ENCODE measurements at regions not wholly inside any gene's neighbourhood (a gene's known extent, or its start where the extent isn't known, plus 50 kb on each side); places are given as distances from the start of the nearest gene placed in this dataset.

DNA sequence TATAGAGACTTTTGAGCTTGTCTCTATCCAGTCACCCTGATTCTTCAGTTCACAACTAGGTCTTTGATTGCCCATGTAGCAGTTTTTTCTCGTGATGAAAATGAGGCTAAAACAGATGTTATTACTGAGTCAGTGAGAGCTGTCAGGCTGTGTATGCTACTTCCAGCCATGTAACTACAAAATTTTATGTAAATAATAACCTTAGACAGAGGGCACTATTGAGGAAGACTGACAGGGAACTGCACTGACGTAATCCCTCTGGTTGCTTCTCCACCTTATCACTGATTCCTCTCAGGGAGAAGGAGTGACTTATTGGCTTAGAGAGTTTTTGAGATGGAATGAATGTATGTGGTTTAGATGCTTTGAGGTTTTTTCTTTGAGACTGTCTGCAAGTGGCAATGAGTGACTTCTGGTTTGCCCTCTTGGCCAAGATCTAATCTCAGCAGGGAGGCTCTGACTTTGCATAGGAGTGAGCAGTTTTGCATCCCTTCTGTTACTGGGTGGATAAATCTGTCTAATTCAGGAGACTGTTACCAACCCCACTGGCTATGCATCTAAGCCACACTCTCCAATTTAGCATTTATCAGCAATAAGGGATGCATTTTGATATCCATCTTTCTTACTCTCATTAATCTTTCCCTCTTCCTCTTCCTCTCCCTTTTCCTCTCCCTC is 555.2 kb upstream of the FANCL start:
- no peaks in the 10 kb centered on the region for H3K9me3 ChIP-seq

DNA sequence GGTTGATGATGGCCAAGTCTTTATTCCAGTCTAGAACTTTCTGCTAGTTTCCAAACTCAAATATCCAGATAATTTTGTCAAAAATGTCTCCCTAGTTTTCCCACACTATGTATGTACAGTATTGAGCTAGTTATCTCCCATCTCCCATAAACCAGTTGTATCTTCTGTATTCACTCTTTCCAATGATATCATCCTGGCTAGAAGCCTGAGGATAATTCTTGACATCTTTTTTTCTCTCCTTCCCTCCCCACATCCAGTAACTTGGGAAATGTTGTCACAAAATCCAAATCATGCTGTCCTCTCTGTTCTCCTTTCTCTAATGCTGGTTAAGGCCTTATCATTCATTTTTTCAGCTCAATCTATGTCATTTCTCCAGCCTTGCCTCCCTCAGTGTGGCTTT is 553.8 kb upstream of the FANCL start:
- in situ Hi-C loops (cut with MboI; ENCODE audit: low pct_ligation_motif_present in 1 of 4, low pct_unique_long_range_greater_than_20kb in 1 of 4, low sequenced_read_pairs in 3 of 4) (no loop called here), intact Hi-C loops (cut with DNase I; ENCODE audit: low total_unique reads) (loop anchor here (10.0 kb wide), 1 partner anchor 1850 kb away; no protein-coding TSS in a partner anchor)
- H3K27ac ChIP-seq: no peak overlapping the region
- H3K4me1 ChIP-seq: no peaks in the 10 kb centered on the region
- H3K36me3 ChIP-seq: no peaks in the 10 kb centered on the region
- no peak overlapping the region for H3K4me3 ChIP-seq
- no peak for DNase-seq
- no peaks in the 10 kb centered on the region for H3K9me3 ChIP-seq
- TF ChIP-seq, protein P1, sequence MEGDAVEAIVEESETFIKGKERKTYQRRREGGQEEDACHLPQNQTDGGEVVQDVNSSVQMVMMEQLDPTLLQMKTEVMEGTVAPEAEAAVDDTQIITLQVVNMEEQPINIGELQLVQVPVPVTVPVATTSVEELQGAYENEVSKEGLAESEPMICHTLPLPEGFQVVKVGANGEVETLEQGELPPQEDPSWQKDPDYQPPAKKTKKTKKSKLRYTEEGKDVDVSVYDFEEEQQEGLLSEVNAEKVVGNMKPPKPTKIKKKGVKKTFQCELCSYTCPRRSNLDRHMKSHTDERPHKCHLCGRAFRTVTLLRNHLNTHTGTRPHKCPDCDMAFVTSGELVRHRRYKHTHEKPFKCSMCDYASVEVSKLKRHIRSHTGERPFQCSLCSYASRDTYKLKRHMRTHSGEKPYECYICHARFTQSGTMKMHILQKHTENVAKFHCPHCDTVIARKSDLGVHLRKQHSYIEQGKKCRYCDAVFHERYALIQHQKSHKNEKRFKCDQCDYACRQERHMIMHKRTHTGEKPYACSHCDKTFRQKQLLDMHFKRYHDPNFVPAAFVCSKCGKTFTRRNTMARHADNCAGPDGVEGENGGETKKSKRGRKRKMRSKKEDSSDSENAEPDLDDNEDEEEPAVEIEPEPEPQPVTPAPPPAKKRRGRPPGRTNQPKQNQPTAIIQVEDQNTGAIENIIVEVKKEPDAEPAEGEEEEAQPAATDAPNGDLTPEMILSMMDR (IDR thresholded peaks at IDR 0.05): no peak
- TF ChIP-seq EP300 (IDR thresholded peaks at IDR 0.05; ENCODE audit: low read depth) (no peak), POLR2AphosphoS5 (IDR thresholded peaks at IDR 0.05) (no peak), POLR2A (IDR thresholded peaks at IDR 0.05) (no peak)
- no peaks in the 10 kb centered on the region for H3K27me3 ChIP-seq

More for the DNA sequence above, 555.2 kb upstream of the FANCL start:
- intact Hi-C loops (cut with DNase I; ENCODE audit: low total_unique reads): loop anchor here (10.0 kb wide), 1 partner anchor 1848 kb away; no protein-coding TSS in a partner anchor
- in situ Hi-C loops (cut with MboI; ENCODE audit: low pct_ligation_motif_present in 1 of 4, low pct_unique_long_range_greater_than_20kb in 1 of 4, low sequenced_read_pairs in 3 of 4): no loop called here
- no peak for DNase-seq
- TF ChIP-seq, protein P1 (IDR thresholded peaks at IDR 0.05): no peak
- TF ChIP-seq POLR2AphosphoS5 (IDR thresholded peaks at IDR 0.05): no peak
- no peak for TF ChIP-seq POLR2A (IDR thresholded peaks at IDR 0.05)
- no peak for TF ChIP-seq EP300 (IDR thresholded peaks at IDR 0.05; ENCODE audit: low read depth)
- H3K36me3 ChIP-seq: no peaks in the 10 kb centered on the region
- H3K4me1 ChIP-seq: no peaks in the 10 kb centered on the region
- no peak overlapping the region for H3K27ac ChIP-seq
- H3K27me3 ChIP-seq: no peaks in the 10 kb centered on the region
- no peak overlapping the region for H3K4me3 ChIP-seq
- 33 to 35% methylated on average over 2 of the region's 2 CpGs for WGBS, 2 donors (ENCODE audit: low coverage in 1 of 2)

DNA sequence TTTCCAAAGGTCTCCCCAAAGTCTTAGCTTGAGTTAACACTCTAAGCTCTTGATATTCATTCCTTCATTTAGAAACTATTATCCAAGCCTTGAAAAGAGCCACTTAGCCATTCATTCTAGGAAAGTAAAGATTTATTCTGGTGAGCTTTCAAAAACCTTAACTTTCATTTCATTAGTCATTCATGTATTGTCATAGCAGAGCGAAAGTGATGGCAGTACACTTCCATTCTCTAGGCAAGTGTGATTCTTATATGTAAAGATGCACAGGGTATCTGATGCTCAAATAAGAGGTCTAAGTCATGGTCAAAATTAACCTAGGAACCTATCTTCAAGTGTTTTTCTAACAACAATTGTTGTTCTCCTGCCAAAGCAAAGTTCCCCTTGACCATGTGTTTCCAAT is 553.0 kb upstream of the FANCL start:
- WGBS, 2 donors (ENCODE audit: low coverage in 1 of 2): 91 to 100% methylated on average over 1 of the region's 1 CpG
- Histone ChIP-seq H3K4me3 (no peak overlapping the region), H3K36me3 (no peaks in the 10 kb centered on the region), H3K27me3 (no peaks in the 10 kb centered on the region), H3K4me1 (no peaks in the 10 kb centered on the region), H3K9me3 (no peaks in the 10 kb centered on the region), H3K27ac (no peak overlapping the region)
- TF ChIP-seq EP300 (IDR thresholded peaks at IDR 0.05; ENCODE audit: low read depth) (no peak), POLR2AphosphoS5 (IDR thresholded peaks at IDR 0.05) (no peak), POLR2A (IDR thresholded peaks at IDR 0.05) (no peak)
- TF ChIP-seq, protein P1 (IDR thresholded peaks at IDR 0.05): no peak
- intact Hi-C loops (cut with DNase I; ENCODE audit: low total_unique reads) (loop anchor here (10.0 kb wide), 1 partner anchor 1851 kb away; no protein-coding TSS in a partner anchor), in situ Hi-C loops (cut with MboI; ENCODE audit: low pct_ligation_motif_present in 1 of 4, low pct_unique_long_range_greater_than_20kb in 1 of 4, low sequenced_read_pairs in 3 of 4) (no loop called here)
- no peak for DNase-seq

DNA sequence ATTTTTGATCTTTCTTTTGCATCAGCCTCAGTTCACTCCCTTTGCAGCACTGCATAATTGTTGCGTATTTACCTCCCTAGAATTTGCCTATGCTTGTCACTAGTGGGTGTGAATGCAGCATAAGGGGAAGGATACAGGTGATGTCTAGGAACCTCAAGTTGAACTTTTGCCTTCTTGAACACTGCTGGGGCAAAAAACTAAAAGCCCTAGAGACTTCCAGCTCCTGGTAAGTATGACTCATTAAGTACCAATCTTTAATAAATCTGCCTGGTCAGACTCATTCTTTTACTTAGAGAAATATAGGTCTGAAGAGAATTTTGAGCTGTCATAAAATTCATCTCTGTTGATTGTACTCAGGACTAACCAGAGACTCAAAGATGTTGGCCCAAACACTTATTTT is 547.3 kb upstream of the FANCL start:
- in situ Hi-C loops (cut with MboI; ENCODE audit: low pct_ligation_motif_present in 1 of 4, low pct_unique_long_range_greater_than_20kb in 1 of 4, low sequenced_read_pairs in 3 of 4): no loop called here
- WGBS, 2 donors (ENCODE audit: low coverage in 1 of 2): 73 to 100% methylated on average over 1 of the region's 1 CpG
- intact Hi-C loops (cut with DNase I; ENCODE audit: low total_unique reads): no loop called here
- no peaks in the 10 kb centered on the region for H3K27me3 ChIP-seq
- H3K27ac ChIP-seq: no peak overlapping the region
- H3K9me3 ChIP-seq: no peaks in the 10 kb centered on the region
- H3K36me3 ChIP-seq: no peaks in the 10 kb centered on the region
- no peak for DNase-seq
- no peaks in the 10 kb centered on the region for H3K4me1 ChIP-seq
- TF ChIP-seq POLR2A (IDR thresholded peaks at IDR 0.05): no peak
- TF ChIP-seq EP300 (IDR thresholded peaks at IDR 0.05; ENCODE audit: low read depth): no peak
- TF ChIP-seq, protein P1 (IDR thresholded peaks at IDR 0.05): no peak
- no peak for TF ChIP-seq POLR2AphosphoS5 (IDR thresholded peaks at IDR 0.05)
- H3K4me3 ChIP-seq: no peak overlapping the region

All from transverse colon (tissue), 4 donors.